HCT116 (cell line): ENCODE measurements at regions not wholly inside any gene's neighbourhood (a gene's known extent, or its start where the extent isn't known, plus 50 kb on each side); places are given as distances from the start of the nearest gene placed in this dataset.

Experiments
- ATAC-seq: fragments of 200-7000 bp; cut with Tn5 transposase; 2 replicates; pipeline ENCODE4 v1.9.1; 2020; ENCODE audit warnings: mild to moderate bottlenecking, moderate library complexity
- BruUV-seq: library from RNA; stranded (reverse); fragments of 400-500 nt; replicated peaks from 2 replicates; lab custom pipeline; 2021; lab: Mats Ljungman, UMichigan
- CTCF ChIA-PET: fragments of 300-600 bp; sonication (Branson Sonifier 250); formaldehyde crosslinking; loops from one replicate; lab custom pipeline; 2021; ENCODE audit warnings: antibody characterized with exemption; lab: Charles Lee
- POLR2A ChIA-PET: fragments of 300-600, 350-600 bp; sonication (Branson Sonifier 250); formaldehyde crosslinking; loops from one replicate; lab custom pipeline; 2021; ENCODE audit warnings: antibody characterized with exemption; lab: Charles Lee
- RAD21 ChIA-PET, 2 experiments: fragments of 300-600 bp; sonication (Branson Sonifier 250); formaldehyde crosslinking; loops; one replicate each; lab custom pipeline; 2023; ENCODE audit warnings: low total read pairs in 2 of 2; ENCODE audit not compliant: uncharacterized antibody in 2 of 2, unreplicated experiment in 2 of 2, low non-redundant PET in 1 of 2; lab: Charles Lee
- DNase-seq: peaks from one replicate; pipeline ENCODE4 v3.0.0-alpha.2; 2010; ENCODE audit warnings: low read depth, low spot score
- H2AFZ ChIP-seq: fragments of 200-600 bp; shearing (Covaris generic), sonication (generic); 2 replicates; pipeline ENCODE4 v1.6.1; 2017; ENCODE audit warnings: low read depth, mixed run types, mixed read lengths, antibody characterized with exemption, low read length; ENCODE audit not compliant: poor library complexity, severe bottlenecking
- H3K27ac ChIP-seq: 2 replicates; pipeline ENCODE4 v1.5.1; 2012; ENCODE audit warnings: low read depth, low read length
- H3K27me3 ChIP-seq: fragments of 200-600 bp; sonication (generic); 2 replicates; pipeline ENCODE4 v1.6.1; 2016; ENCODE audit warnings: mixed run types, low read length, mixed read lengths; ENCODE audit not compliant: insufficient read depth
- H3K36me3 ChIP-seq, 2 experiments: fragments of 200-500 bp in 1 of 2; fragments of 200-600 bp in 1 of 2; sonication (Bioruptor generic) in 1 of 2; sonication (generic) in 1 of 2; 2 replicates each; pipeline versions ENCODE4 v1.5.1 to v1.6.1; 2014 to 2016; ENCODE audit warnings: low read length in 2 of 2, inconsistent platforms in 1 of 2, mixed read lengths in 1 of 2, mixed run types in 1 of 2; ENCODE audit not compliant: insufficient read depth in 2 of 2, control insufficient read depth in 1 of 2
- H3K4me1 ChIP-seq, 2 experiments: fragments of 200-600 bp in 1 of 2; sonication (generic) in 1 of 2; 2 replicates each; pipeline versions ENCODE4 v1.5.1 to v1.6.1; 2012 to 2017; ENCODE audit warnings: low read length in 2 of 2, inconsistent platforms in 1 of 2, mild to moderate bottlenecking in 1 of 2, mixed read lengths in 1 of 2, mixed run types in 1 of 2, moderate library complexity in 1 of 2; ENCODE audit not compliant: insufficient read depth in 2 of 2, control insufficient read depth in 1 of 2
- H3K4me2 ChIP-seq: fragments of 200-600 bp; sonication (generic); 2 replicates; pipeline ENCODE4 v1.6.1; 2017; ENCODE audit warnings: mixed run types, low read length, mixed read lengths
- H3K4me3 ChIP-seq, 2 experiments: fragments of 200-600 bp in 1 of 2; sonication (generic) in 1 of 2; replicated peaks in 1 of 2; 2 replicates each; pipeline ENCODE4 v1.5.1; 2011 to 2016; ENCODE audit warnings: low read length in 2 of 2, control low read depth in 1 of 2, low read depth in 1 of 2, mild to moderate bottlenecking in 1 of 2, mixed read lengths in 1 of 2, mixed run types in 1 of 2
- H3K79me2 ChIP-seq: fragments of 200-600 bp; sonication (generic); 2 replicates; pipeline ENCODE4 v1.6.1; 2017; ENCODE audit warnings: mild to moderate bottlenecking, mixed run types, low read length, moderate library complexity, mixed read lengths; ENCODE audit not compliant: insufficient read depth
- H3K9ac ChIP-seq: fragments of 200-600 bp; sonication (generic); 2 replicates; pipeline ENCODE4 v1.6.1; 2016; ENCODE audit warnings: low read length, mixed read lengths
- H3K9me2 ChIP-seq: fragments of 200-600 bp; sonication (generic), shearing (Covaris generic); 2 replicates; pipeline ENCODE4 v1.6.1; 2017; ENCODE audit warnings: mixed run types, mild to moderate bottlenecking, moderate library complexity; ENCODE audit not compliant: insufficient read depth
- H3K9me3 ChIP-seq, 2 experiments: fragments of 200-500 bp in 1 of 2; fragments of 200-600 bp in 1 of 2; sonication (Bioruptor generic) in 1 of 2; sonication (generic) in 1 of 2; 2 replicates each; pipeline ENCODE4 v1.6.1; 2014 to 2017; ENCODE audit warnings: low read length in 2 of 2, mixed read lengths in 2 of 2, inconsistent platforms in 1 of 2, low read depth in 1 of 2, mild to moderate bottlenecking in 1 of 2, mixed run types in 1 of 2, moderate library complexity in 1 of 2; ENCODE audit not compliant: control insufficient read depth in 1 of 2, insufficient read depth in 1 of 2
- H4K20me1 ChIP-seq: fragments of 200-600 bp; sonication (generic), shearing (Covaris generic); 2 replicates; pipeline ENCODE4 v1.6.1; 2017; ENCODE audit warnings: mixed run types, mild to moderate bottlenecking, moderate library complexity; ENCODE audit not compliant: insufficient read depth
- ATF3 ChIP-seq: IDR thresholded peaks from 2 replicates; pipeline ENCODE4 v1.6.1; 2012
- CBX3 ChIP-seq: IDR thresholded peaks from 2 replicates; pipeline ENCODE4 v1.6.1; 2012; ENCODE audit warnings: low read depth
- CEBPB ChIP-seq: IDR thresholded peaks from 2 replicates; pipeline ENCODE4 v1.6.1; 2012; ENCODE audit warnings: low read depth
- EGR1 ChIP-seq: IDR thresholded peaks from 2 replicates; pipeline ENCODE4 v1.6.1; 2012; ENCODE audit warnings: low read depth
- ELF1 ChIP-seq: IDR thresholded peaks from 2 replicates; pipeline ENCODE4 v1.6.1; 2012; ENCODE audit warnings: low read depth, borderline replicate concordance
- EZH2 ChIP-seq: fragments of 200-600 bp; sonication (generic); IDR thresholded peaks from 2 replicates; pipeline ENCODE4 v1.6.1; 2017; ENCODE audit warnings: antibody characterized with exemption, mixed run types
- JUND ChIP-seq: IDR thresholded peaks from 2 replicates; pipeline ENCODE4 v1.6.1; 2012
- POLR2A ChIP-seq: IDR thresholded peaks from 2 replicates; pipeline ENCODE4 v1.7.0; 2011; ENCODE audit warnings: borderline replicate concordance; ENCODE audit not compliant: insufficient read depth, insufficient read length; ENCODE audit errors: extremely low read depth
- POLR2AphosphoS5 ChIP-seq: IDR thresholded peaks from 2 replicates; pipeline ENCODE4 v1.6.1; 2011; ENCODE audit warnings: mild to moderate bottlenecking, low read depth, low read length, moderate library complexity
- RAD21 ChIP-seq: IDR thresholded peaks from 2 replicates; pipeline ENCODE4 v1.6.1; 2012; ENCODE audit warnings: low read depth, mild to moderate bottlenecking
- SRF ChIP-seq: IDR thresholded peaks from 2 replicates; pipeline ENCODE4 v1.6.1; 2012; ENCODE audit warnings: low read depth
- YY1 ChIP-seq: IDR thresholded peaks from 2 replicates; pipeline ENCODE4 v1.6.1; 2011; ENCODE audit warnings: low read length, low read depth, moderate library complexity, mild to moderate bottlenecking; ENCODE audit not compliant: insufficient replicate concordance; ENCODE audit errors: extremely low read depth
- ZFX ChIP-seq: fragments of 450-650 bp; IDR thresholded peaks from 2 replicates; pipeline ENCODE4 v1.6.1; 2017
- intact Hi-C: fragments of 100-400 bp; cut with micrococcal nuclease; formaldehyde crosslinking; loops from 2 replicates; pipeline ENCODE4 v1.10.0; 2022
- TF ChIP-seq, protein P1 (sequence below): IDR thresholded peaks from 2 replicates; pipeline ENCODE4 v1.6.1; 2012
- TF ChIP-seq, protein P2 (sequence below): IDR thresholded peaks from 2 replicates; pipeline ENCODE4 v1.6.1; 2011; ENCODE audit warnings: mild to moderate bottlenecking, low read length, moderate library complexity; ENCODE audit not compliant: insufficient replicate concordance; ENCODE audit errors: extremely low read depth
- TF ChIP-seq, protein P3 (sequence below), 3 experiments: fragments of 200-600 bp in 1 of 3; sonication (generic) in 1 of 3; IDR thresholded peaks in 2 of 3; conservative IDR thresholded peaks in 1 of 3; 2 replicates each; pipeline ENCODE4 v1.5.1; 2012 to 2017; ENCODE audit warnings: low read depth in 2 of 3, low read length in 2 of 3, antibody characterized with exemption in 1 of 3, borderline replicate concordance in 1 of 3, control low read depth in 1 of 3, mild to moderate bottlenecking in 1 of 3, mixed read lengths in 1 of 3, mixed run types in 1 of 3, moderate library complexity in 1 of 3; ENCODE audit not compliant: insufficient read depth in 1 of 3
- TF ChIP-seq, protein P4 (sequence below): IDR thresholded peaks from 2 replicates; pipeline ENCODE4 v1.6.1; 2012; ENCODE audit warnings: low read depth

GRCh38 chr1:224860488-224861338 is 68.8 kb upstream of the DNAH14 start:
- Histone ChIP-seq H4K20me1 (no peaks in the 10 kb centered on the region), H3K4me3 (no peak overlapping the region), H3K36me3 (no peaks in the 10 kb centered on the region), H3K79me2 (no peaks in the 10 kb centered on the region), H3K9ac (no peak overlapping the region), H3K4me1 (no peaks in the 10 kb centered on the region), H3K27ac (no peak overlapping the region), H3K4me2 (no peak overlapping the region), H3K9me2 (no peaks in the 10 kb centered on the region), H3K27me3 (0 out of 2 replicates have a peak, but pooled peaks cover 4% of the 10 kb centered on the region), H3K9me3 (no peaks in the 10 kb centered on the region), H2AFZ (no peak overlapping the region)
- no peak for ATAC-seq
- intact Hi-C loops, result no loop called here
- TF ChIP-seq ELF1 (no peak), SRF (no peak), ZFX (no peak), YY1 (no peak), CEBPB (no peak), EGR1 (no peak), POLR2A (no peak), JUND (no peak), EZH2 (no peak), RAD21 (no peak), CBX3 (no peak), ATF3 (no peak), POLR2AphosphoS5 (no peak)
- TF ChIP-seq, protein P1, sequence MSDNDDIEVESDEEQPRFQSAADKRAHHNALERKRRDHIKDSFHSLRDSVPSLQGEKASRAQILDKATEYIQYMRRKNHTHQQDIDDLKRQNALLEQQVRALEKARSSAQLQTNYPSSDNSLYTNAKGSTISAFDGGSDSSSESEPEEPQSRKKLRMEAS, result no peak
- TF ChIP-seq, protein P2, sequence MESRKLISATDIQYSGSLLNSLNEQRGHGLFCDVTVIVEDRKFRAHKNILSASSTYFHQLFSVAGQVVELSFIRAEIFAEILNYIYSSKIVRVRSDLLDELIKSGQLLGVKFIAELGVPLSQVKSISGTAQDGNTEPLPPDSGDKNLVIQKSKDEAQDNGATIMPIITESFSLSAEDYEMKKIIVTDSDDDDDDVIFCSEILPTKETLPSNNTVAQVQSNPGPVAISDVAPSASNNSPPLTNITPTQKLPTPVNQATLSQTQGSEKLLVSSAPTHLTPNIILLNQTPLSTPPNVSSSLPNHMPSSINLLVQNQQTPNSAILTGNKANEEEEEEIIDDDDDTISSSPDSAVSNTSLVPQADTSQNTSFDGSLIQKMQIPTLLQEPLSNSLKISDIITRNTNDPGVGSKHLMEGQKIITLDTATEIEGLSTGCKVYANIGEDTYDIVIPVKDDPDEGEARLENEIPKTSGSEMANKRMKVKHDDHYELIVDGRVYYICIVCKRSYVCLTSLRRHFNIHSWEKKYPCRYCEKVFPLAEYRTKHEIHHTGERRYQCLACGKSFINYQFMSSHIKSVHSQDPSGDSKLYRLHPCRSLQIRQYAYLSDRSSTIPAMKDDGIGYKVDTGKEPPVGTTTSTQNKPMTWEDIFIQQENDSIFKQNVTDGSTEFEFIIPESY, result no peak
- TF ChIP-seq, protein P3, sequence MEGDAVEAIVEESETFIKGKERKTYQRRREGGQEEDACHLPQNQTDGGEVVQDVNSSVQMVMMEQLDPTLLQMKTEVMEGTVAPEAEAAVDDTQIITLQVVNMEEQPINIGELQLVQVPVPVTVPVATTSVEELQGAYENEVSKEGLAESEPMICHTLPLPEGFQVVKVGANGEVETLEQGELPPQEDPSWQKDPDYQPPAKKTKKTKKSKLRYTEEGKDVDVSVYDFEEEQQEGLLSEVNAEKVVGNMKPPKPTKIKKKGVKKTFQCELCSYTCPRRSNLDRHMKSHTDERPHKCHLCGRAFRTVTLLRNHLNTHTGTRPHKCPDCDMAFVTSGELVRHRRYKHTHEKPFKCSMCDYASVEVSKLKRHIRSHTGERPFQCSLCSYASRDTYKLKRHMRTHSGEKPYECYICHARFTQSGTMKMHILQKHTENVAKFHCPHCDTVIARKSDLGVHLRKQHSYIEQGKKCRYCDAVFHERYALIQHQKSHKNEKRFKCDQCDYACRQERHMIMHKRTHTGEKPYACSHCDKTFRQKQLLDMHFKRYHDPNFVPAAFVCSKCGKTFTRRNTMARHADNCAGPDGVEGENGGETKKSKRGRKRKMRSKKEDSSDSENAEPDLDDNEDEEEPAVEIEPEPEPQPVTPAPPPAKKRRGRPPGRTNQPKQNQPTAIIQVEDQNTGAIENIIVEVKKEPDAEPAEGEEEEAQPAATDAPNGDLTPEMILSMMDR (IDR thresholded peaks at IDR 0.05 in 2 of 3, conservative IDR thresholded peaks at IDR 0.05 in 1 of 3; ENCODE audit: borderline replicate concordance in 1 of 3, insufficient read depth in 1 of 3, low read depth in 2 of 3, low read length in 2 of 3), result no peak
- TF ChIP-seq, protein P4, sequence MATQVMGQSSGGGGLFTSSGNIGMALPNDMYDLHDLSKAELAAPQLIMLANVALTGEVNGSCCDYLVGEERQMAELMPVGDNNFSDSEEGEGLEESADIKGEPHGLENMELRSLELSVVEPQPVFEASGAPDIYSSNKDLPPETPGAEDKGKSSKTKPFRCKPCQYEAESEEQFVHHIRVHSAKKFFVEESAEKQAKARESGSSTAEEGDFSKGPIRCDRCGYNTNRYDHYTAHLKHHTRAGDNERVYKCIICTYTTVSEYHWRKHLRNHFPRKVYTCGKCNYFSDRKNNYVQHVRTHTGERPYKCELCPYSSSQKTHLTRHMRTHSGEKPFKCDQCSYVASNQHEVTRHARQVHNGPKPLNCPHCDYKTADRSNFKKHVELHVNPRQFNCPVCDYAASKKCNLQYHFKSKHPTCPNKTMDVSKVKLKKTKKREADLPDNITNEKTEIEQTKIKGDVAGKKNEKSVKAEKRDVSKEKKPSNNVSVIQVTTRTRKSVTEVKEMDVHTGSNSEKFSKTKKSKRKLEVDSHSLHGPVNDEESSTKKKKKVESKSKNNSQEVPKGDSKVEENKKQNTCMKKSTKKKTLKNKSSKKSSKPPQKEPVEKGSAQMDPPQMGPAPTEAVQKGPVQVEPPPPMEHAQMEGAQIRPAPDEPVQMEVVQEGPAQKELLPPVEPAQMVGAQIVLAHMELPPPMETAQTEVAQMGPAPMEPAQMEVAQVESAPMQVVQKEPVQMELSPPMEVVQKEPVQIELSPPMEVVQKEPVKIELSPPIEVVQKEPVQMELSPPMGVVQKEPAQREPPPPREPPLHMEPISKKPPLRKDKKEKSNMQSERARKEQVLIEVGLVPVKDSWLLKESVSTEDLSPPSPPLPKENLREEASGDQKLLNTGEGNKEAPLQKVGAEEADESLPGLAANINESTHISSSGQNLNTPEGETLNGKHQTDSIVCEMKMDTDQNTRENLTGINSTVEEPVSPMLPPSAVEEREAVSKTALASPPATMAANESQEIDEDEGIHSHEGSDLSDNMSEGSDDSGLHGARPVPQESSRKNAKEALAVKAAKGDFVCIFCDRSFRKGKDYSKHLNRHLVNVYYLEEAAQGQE, result no peak
- BruUV-seq, result no TSS peak
- no peak for DNase-seq
- RAD21 ChIA-PET, result no interaction called here
- POLR2A ChIA-PET, result no interaction called here
- CTCF ChIA-PET, result interaction anchor here (2.3 kb wide), 1 partner anchor 9 kb away, joined by 10 read pairs; no protein-coding TSS in a partner anchor
